HG03439 (cell line): ENCODE measurements at regions not wholly inside any gene's neighbourhood (a gene's known extent, or its start where the extent isn't known, plus 50 kb on each side); places are given as distances from the start of the nearest gene placed in this dataset.

Experiments used
- ATAC-seq: cut with Tn5 transposase; IDR thresholded peaks from one replicate; pipeline ENCODE4 v1.9.1; 2021; ENCODE audit warnings: mild to moderate bottlenecking, moderate library complexity; ENCODE audit not compliant: unreplicated experiment

- ATAC-seq = no peak
Observed at GRCh38 chr10:124220971-124221355, 127.6 kb upstream of the CHST15 start.

DNA sequence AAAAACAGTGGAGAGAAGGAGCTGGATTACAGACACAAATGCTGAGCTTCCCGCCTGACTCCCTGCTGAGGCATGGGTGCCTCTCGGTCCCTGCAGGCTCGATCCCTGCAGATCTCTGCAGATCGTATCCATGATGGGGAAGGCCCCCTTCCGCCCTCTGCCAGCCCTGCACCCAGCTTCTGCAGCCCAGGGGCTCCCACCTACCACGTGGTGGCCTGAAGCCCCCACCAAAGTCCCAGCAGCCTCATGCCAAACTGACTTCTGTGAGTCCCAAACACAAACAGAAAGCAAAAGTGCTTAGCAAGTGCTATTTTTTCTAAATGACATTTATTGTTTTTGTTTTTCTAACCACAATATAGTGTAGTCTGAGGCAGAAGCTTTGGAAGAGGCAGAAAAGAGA, 127.1 kb upstream of the CHST15 start:
- no peak for ATAC-seq

GRCh38 chr10:124219655-124220054, 126.3 kb upstream of the CHST15 start:
- no peak for ATAC-seq

DNA sequence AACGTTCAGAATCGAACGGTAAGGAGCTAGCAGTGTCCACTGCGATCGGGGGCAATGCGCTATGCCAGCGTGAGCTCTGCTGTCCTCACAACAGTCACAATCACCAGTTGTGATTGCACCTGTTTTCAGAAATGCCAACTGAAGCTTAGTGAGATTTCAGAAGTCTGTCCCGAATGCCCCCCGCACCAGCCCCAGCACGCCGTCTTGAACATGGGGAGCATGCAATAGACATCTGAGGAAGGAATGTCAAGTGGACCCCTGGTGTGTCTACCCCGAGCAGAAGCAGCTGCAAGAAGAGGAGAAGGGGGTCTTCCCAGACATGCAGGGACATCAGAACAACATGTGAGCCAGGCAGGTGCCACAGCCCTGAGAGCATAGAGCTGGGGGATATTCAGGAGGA, 125.7 kb upstream of the CHST15 start:
- no peak for ATAC-seq

DNA sequence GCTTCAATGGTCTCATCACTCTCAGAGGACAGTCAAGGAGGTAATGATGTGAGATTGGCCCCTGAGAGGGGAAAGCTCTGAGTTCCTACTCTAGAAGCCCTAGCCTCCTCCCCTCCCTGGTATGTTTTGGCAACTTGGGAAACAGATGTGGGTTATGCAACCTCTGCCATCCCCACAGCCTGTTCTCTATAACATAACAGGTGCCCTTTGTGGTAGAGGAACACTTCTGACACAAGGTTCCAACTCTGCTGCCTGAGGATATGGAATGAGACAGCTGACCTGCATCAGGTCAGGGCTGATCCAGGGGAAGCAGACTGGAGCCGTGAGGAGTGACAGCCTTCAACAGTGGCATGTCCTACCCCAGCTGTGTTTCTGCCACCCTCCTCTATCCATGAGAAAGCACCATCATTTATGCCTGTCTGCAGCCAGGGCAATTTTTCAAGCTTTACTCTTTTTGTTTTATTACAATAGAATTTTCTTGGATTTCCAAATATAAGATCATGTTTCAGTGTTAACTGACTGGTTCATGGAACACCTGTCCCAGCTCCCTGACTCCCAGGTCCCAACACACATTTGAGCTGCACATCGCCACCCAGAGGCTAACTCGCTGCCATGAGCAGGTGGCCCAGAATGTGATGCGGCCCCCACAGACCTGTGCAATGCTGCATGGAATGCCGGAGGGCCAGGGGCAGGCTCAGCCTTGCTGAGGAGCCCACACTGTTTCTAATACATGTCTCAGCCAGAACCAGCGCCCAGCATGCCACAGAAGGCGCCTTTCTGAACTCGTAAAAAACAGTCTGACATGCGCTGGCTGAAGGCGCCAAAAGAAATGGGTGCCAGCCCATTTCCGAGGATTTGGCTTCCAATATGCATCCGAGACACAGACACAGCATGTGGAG, 124.8 kb upstream of the CHST15 start:
- ATAC-seq = no peak

DNA sequence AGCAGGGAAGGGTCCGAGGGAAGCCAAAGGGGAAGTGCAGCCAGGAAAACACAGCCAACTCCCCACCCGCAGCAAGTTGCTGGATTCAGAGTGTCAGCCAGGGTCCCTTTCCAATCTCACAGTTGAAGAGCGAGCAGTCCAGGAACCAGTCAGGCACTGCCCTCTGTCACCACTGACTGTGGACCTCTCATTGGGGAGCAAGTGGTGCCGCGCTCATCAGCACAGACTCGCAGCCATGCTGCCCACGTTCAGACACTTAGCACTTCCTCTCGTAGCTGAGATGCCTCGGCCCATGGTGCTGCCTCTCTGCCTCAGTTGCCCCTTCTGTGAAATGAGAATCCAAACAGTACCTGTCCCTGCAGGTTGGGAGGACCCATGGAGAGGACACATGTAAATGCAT, 123.6 kb upstream of the CHST15 start:
- no peak for ATAC-seq

DNA sequence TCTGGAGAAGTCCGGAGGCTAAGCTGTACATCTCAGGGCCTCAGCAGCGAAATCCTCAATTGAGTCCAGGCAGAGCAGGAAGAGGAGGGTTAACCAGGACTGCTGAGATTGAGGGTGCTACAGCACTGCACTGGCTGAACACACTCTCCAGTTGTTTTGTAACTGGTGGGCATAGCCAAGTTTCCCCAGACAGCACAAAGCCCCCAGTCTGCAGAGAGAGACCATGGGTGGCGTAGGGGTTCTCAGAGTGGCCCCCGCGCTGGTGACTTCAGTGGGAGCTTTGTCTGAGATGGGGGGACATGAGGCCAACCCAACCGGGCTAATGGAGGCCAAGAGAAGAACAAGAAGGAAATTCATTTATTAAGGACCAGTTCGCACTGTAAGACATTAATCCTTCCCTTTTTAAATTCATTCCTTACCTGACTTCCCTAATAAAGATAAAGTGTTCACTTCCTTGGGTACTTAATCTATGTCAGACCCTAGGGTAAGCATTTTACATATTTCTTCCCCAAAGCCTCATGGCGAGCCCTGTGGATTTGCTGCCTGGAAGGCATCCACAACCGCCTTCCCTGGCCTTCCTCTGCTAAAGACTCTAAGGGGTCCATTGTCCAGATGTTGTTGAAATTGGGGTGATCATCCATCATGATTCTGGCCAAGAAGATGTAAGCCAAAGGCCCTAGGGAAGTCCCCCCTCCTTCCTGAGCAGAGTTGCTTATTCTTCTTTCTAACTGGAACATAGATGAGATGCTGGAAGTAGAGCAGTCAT, 121.4 kb upstream of the CHST15 start:
- no peak for ATAC-seq

DNA sequence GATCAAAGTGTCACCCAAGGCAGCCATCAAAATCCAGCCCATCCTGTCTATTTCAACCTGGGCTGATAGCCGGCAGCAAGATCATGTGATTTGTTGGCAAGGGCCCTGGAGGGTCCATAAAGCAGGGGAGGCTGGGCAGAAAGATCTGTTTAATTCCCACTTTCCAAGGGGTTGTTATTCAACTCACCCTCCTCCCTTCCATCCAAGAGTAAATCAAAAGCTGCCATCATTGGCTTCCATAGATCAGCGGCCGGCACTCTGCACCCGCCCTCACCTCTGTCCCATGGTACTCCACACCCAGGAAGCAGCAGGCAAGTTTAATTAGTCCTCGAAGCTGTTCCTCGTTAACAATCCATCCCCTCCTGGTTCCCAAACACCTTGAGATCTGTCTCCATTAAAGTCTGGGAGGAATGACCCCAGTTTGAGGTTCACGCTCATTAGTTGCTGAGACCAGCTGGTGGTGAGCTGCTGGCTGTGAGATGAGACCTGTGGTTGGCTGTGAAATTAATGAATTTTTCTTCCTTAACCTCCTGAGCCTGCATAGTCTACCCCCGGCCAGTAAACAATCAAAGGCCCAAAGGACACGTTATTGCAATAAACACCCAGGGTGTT, 120.6 kb upstream of the CHST15 start:
- no peak for ATAC-seq

- ATAC-seq = no peak
Observed at GRCh38 chr10:124213471-124213870, 120.1 kb upstream of the CHST15 start.

DNA sequence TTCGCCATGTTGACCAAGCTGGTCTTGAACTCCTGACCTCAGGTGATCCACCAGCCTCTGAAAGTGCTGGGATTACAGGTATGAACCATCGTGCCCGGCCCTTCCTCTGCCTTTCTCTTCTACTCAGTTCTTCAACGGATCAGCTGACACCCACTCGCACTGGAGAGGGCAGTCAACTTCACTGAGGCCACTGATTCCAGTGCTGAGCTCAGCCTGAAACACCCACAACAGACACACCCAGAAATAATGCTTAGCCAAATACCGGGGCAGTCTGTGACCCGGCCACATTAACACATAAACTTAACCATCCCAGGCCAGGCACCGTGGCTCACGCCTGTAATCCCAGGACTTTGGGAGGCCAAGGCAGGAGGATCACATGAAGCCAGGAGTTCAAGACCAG, 119.3 kb upstream of the CHST15 start:
- no peak for ATAC-seq

DNA sequence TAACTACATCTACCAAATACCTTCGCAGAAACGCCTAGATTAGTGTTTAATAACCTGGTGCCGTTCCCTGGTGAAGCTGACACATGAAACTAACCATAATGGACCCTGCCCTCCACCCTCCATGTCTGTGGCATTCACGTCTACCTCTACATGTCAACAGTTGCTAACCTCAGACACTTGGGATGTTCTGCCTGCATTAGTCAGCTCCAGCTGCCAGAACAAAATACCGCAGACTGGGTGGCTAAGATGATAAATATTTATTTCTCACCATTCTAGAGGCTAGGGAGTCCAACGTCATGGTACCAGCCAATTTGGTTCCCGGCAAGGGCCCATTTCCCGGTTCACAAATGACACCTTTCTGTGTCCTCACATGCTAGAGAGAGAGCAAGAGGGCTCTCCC, 118.5 kb upstream of the CHST15 start:
- no peak for ATAC-seq

DNA sequence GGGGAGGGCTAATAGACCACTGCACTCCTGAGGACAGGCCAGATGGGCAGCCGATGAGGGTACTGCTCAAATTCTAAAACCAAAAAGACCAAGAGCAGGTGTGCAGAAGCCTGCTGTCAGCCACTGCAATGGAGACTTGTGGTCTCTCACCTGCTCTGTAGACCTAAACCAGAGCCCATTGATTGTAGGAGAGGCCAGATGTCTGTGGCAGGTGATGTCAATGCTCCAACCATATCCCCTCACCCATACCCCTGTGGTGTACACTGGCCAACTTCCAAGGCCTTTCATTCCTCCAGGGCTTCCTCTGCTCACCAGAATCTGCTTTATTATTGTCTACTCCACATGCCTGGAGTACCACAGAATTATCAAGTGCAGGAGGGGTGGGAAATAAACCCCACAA, 116.9 kb upstream of the CHST15 start:
- no peak for ATAC-seq

- no peak for ATAC-seq
Observed at GRCh38 chr10:124207391-124207790, 114.0 kb upstream of the CHST15 start.

DNA sequence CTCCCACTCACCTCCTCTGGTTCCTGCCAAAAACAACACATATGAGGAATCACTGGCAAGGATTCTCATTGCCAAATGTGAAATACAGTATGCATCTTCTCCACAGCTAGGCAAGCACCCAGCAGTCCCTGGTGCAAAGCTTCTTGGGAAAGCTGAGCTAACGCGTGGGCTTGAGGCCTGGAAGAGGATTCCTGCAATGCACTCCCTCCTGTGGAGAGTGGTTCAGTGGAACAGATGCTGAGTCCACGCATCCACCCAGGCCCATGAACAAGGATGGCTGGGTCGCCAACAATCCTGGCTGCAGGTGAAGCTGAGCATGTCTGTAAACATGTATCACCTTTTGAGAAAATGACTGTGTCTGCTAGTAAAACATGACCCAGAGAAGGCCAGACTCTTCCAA, 113.2 kb upstream of the CHST15 start:
- ATAC-seq = no peak

GRCh38 chr10:124205432-124205831, 112.0 kb upstream of the CHST15 start:
- ATAC-seq = no peak

DNA sequence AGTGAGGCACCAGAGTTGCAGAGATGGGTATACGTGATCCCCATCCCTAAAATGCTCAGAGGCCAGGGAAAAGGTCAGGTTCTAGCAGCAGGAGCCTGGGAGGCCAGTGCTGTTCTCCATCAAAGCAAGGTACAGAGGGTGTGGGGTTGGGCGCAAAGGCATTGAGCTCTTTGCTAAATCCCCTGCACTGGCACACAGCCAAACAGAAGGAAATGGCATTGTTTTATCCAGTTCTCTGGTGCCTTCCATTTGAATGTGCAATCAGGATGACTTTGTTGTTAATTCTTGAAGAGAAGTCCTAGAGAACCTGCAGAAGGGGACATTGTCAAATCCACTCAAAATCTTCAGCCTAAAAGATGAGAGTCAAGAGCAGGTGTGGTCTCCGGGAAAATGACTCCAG, 111.3 kb upstream of the CHST15 start:
- ATAC-seq = no peak

DNA sequence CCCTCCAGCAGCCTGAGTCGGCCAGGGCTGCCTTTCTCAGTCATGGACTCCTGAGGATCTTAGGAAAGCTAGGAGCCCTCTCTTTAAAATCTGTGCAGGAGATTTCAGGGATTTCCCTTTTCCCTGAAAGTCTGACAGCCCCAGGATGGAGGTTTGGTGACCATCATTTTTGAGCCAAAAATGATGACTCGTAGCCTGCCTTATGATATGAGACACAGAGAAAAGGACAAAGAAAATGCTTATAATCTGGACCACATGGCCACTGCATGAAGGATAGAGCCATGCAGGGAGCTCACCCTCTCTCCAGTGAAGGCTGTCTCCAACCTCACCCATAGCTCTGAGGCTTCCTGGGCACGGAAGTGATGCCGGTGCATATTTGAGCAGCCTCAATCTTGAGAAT, 106.6 kb upstream of the CHST15 start:
- ATAC-seq = no peak

GRCh38 chr10:124198871-124199270, 105.5 kb upstream of the CHST15 start:
- ATAC-seq = no peak

GRCh38 chr10:124198125-124198501, 104.7 kb upstream of the CHST15 start:
- no peak for ATAC-seq

DNA sequence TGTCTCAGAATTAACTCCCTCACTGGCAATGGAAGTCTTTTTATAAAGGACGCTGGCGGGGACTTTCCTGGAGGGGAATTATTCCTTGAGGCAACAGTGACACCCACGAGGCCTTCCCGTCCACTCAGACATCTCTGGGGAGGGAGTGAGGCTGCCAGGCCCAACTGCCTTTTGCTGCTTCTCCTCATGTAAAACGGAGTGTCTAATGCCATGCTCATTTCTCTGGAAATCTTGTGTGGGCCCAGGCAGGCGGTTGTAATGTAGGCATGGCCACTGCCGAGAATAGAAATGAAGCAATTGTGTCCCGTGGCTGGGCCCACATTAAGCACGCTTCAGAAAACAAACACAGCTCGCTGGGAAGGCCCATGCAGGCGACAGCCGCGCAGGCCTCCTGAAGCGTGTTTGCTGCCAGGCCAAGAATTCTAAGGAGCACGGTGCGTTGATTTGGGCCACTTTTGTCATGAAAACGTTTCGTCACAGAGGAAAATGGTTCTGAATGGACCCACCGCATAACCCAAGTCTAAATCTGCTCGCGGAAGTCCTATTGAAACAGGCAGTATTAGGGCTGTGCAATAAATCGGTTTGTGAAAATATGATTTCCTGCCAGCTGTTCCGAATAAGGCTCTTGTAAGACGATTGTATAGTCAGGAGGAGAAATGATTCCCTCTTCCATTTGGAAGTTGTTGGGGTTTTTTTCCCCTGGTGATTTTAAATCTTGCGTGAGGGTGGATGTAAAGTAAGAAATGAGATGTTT, 104.2 kb upstream of the CHST15 start:
- ATAC-seq = no peak

GRCh38 chr10:124196659-124197058, 103.3 kb upstream of the CHST15 start:
- ATAC-seq = no peak
